ENCODE measurements at regions not wholly inside any gene's neighbourhood (a gene's known extent, or its start where the extent isn't known, plus 50 kb on each side); places are given as distances from the start of the nearest gene placed in this dataset.

- no peak for DNase-seq
Observed at GRCh38 chr2:192253692-192254091, 59.0 kb upstream of the TMEFF2 start.

- no peak for DNase-seq
Observed at GRCh38 chr2:192250961-192251360, 56.2 kb upstream of the TMEFF2 start.

- no peak for DNase-seq
Observed at GRCh38 chr2:192247456-192247855, 52.7 kb upstream of the TMEFF2 start.

- DNase-seq: no peak
Observed at GRCh38 chr2:192246297-192246696, 51.6 kb upstream of the TMEFF2 start.

GRCh38 chr2:192245329-192245728, 50.6 kb upstream of the TMEFF2 start:
- DNase-seq: no peak
